LNCAP (cell line): ENCODE measurements at regions not wholly inside any gene's neighbourhood (a gene's known extent, or its start where the extent isn't known, plus 50 kb on each side); places are given as distances from the start of the nearest gene placed in this dataset.

Source experiments
- TF ChIP-seq, protein P1 (sequence below): fragments of 450-650 bp; IDR thresholded peaks from 2 replicates; pipeline ENCODE4 v1.5.1; 2017; ENCODE audit warnings: mild to moderate bottlenecking

DNA sequence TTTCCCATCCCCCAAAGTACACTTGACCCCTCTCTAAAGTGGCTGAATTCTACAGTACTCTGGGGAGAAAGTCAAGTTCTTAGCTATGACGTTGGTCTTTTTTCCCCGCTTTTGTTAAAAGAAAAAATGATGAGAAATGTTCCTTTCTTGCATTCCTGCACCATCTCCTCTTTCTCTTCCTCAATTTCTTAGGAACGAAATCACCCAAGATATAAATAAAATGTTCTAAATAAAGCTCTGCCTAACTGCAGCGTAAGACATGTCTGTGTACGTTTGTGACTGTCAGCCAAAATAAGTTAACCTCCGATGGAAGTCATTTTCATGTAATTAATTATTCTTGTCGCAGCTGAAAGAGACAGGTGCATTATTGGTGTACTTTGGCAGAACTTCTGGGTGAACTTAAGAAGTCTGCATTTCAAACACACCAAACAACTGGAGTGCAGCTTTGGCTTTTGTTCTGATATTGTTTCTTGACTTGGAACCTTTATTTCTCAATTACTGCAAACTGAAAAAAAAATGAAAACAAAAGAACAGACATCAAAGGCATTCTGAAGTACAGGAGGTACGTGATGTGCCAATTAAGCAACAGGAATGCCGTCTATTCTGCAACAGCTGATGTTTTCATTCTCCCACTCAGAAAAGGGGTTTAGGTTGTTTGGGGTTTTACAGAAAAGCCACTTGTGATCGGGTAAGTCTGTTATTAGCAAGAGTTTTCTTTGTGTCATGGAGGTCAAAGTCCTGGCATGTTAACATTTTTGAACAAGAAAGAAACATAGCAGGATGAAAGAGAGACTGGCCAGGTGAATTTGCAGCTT lies 82.4 kb upstream of the SDK1 start:
- TF ChIP-seq, protein P1, sequence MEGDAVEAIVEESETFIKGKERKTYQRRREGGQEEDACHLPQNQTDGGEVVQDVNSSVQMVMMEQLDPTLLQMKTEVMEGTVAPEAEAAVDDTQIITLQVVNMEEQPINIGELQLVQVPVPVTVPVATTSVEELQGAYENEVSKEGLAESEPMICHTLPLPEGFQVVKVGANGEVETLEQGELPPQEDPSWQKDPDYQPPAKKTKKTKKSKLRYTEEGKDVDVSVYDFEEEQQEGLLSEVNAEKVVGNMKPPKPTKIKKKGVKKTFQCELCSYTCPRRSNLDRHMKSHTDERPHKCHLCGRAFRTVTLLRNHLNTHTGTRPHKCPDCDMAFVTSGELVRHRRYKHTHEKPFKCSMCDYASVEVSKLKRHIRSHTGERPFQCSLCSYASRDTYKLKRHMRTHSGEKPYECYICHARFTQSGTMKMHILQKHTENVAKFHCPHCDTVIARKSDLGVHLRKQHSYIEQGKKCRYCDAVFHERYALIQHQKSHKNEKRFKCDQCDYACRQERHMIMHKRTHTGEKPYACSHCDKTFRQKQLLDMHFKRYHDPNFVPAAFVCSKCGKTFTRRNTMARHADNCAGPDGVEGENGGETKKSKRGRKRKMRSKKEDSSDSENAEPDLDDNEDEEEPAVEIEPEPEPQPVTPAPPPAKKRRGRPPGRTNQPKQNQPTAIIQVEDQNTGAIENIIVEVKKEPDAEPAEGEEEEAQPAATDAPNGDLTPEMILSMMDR, result no peak

- TF ChIP-seq, protein P1, result no peak
Measured at GRCh38 chr7:3229904-3230470, 71.1 kb upstream of the SDK1 start.

- TF ChIP-seq, protein P1, result no peak
Measured at GRCh38 chr7:3230908-3231307, 70.1 kb upstream of the SDK1 start.

- TF ChIP-seq, protein P1, result no peak
Measured at GRCh38 chr7:3232228-3232627, 68.8 kb upstream of the SDK1 start.

DNA sequence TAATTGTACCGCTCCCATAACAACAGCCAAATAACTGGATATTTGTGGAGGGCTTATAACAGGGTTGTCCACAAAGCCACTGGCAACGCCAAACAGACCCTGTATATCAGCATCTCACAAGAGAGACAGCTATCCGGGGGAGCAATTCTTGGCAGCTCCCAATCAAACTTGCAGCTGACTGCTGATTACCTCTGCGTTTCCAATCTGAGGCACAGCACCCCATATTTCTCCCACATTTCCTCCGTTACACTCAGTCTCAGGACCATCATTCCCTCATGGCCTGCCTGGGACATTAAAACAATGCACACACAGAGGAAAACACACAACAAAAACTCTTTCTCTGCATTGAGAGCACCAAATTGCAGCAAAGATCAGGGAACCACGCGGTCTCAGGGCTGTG lies 67.8 kb upstream of the SDK1 start:
- TF ChIP-seq, protein P1, result no peak

DNA sequence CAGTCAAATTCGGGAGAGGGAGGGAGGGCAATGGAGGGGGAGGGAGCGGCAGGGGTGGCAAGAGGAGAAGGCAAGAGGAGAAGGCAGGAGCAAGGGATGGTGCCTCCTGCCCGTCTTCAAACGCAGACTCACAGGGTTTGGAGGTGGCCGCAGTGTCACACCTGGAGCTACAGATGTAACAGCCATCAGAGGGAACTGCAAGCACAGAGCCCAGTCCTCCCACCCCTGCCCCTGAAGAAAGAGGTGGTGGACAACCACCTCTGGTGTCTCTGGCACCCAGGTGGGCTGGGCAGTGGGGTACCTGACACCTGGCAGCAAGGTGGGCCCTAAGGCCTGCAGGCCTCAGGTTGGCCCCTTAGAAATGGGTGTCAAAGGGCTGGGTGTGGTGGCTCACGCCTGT lies 67.0 kb upstream of the SDK1 start:
- TF ChIP-seq, protein P1, result no peak

DNA sequence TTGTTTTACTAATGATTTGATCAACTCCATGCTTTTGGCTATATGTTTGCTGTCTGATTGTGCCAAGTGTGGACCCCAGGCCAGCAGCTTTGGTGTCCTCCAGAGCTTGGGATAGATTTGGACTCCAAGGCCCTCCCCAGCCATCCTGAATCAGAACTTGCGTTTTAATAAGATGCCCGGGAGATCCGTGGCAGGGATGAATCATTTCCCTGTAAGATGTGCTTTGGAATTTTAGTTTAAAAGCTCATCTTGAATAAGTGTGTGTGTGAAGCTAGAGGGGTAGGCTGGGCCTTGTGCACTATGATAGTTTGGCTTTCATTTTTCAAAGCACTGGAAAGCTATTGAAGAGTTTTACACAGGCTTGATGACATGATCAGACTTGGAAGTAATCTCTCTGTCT lies 66.2 kb upstream of the SDK1 start:
- TF ChIP-seq, protein P1, result no peak
